ENCODE measurements at regions not wholly inside any gene's neighbourhood (a gene's known extent, or its start where the extent isn't known, plus 50 kb on each side); places are given as distances from the start of the nearest gene placed in this dataset.

- DNase-seq, result no peak
Observed at GRCh38 chr7:124413029-124413428, 352.6 kb downstream of the GPR37 start.

GRCh38 chr7:124412531-124412930 is 353.1 kb downstream of the GPR37 start:
- no peak for DNase-seq

GRCh38 chr7:124411796-124412195 is 353.8 kb downstream of the GPR37 start:
- no peak for DNase-seq

- DNase-seq, result no peak
Observed at GRCh38 chr7:124403587-124403986, 362.0 kb downstream of the GPR37 start.

GRCh38 chr7:124403112-124403511 is 362.5 kb downstream of the GPR37 start:
- no peak for DNase-seq

- no peak for DNase-seq
Observed at GRCh38 chr7:124399941-124400340, 365.7 kb downstream of the GPR37 start.

GRCh38 chr7:124398937-124399552 is 366.2 kb upstream of the TMEM229A start:
- no peak for DNase-seq

GRCh38 chr7:124397134-124397533 is 364.3 kb upstream of the TMEM229A start:
- DNase-seq, result no peak

- DNase-seq, result no peak
Observed at GRCh38 chr7:124390301-124390700, 357.4 kb upstream of the TMEM229A start.

- no peak for DNase-seq
Observed at GRCh38 chr7:124388751-124389150, 355.9 kb upstream of the TMEM229A start.

- DNase-seq, result no peak
Observed at GRCh38 chr7:124387056-124387455, 354.2 kb upstream of the TMEM229A start.

- no peak for DNase-seq
Observed at GRCh38 chr7:124379296-124379695, 346.4 kb upstream of the TMEM229A start.

- no peak for DNase-seq
Observed at GRCh38 chr7:124376111-124376510, 343.2 kb upstream of the TMEM229A start.

- DNase-seq, result no peak
Observed at GRCh38 chr7:124375391-124375790, 342.5 kb upstream of the TMEM229A start.

GRCh38 chr7:124369310-124369709 is 336.4 kb upstream of the TMEM229A start:
- no peak for DNase-seq

GRCh38 chr7:124366118-124366517 is 333.3 kb upstream of the TMEM229A start:
- DNase-seq, result no peak

GRCh38 chr7:124364283-124364682 is 331.4 kb upstream of the TMEM229A start:
- no peak for DNase-seq

- DNase-seq, result no peak
Observed at GRCh38 chr7:124354201-124354600, 321.3 kb upstream of the TMEM229A start.

GRCh38 chr7:124351950-124352349 is 319.1 kb upstream of the TMEM229A start:
- DNase-seq, result no peak

GRCh38 chr7:124349443-124349842 is 316.6 kb upstream of the TMEM229A start:
- no peak for DNase-seq

- no peak for DNase-seq
Observed at GRCh38 chr7:124338861-124339260, 306.0 kb upstream of the TMEM229A start.

- no peak for DNase-seq
Observed at GRCh38 chr7:124330731-124331407, 298.0 kb upstream of the TMEM229A start.

- no peak for DNase-seq
Observed at GRCh38 chr7:124328774-124329173, 295.9 kb upstream of the TMEM229A start.

GRCh38 chr7:124324262-124324661 is 291.4 kb upstream of the TMEM229A start:
- no peak for DNase-seq

- DNase-seq, result no peak
Observed at GRCh38 chr7:124323597-124323996, 290.7 kb upstream of the TMEM229A start.

Measured in femur (tissue), 1 donor.